SK-N-SH (cell line): ENCODE measurements at regions not wholly inside any gene's neighbourhood (a gene's known extent, or its start where the extent isn't known, plus 50 kb on each side); places are given as distances from the start of the nearest gene placed in this dataset.
"Not testable (repeated sequence)": the region's sequence is repeated elsewhere in the genome, so short reads cannot be mapped to it uniquely, and the experiment has no call there.

ENCODE experiments used
- CTCF ChIA-PET: fragments of 300-600, 350-600 bp; formaldehyde crosslinking; extraction: SDS; loops from one replicate; lab custom pipeline; 2021; lab: Yijun Ruan, JAX
- POLR2A ChIA-PET: fragments of 350-600 bp; sonication (Branson Sonifier 250); formaldehyde crosslinking; extraction: SDS; loops from one replicate; lab custom pipeline; 2020; ENCODE audit warnings: antibody characterized with exemption, inconsistent platforms; lab: Yijun Ruan, JAX
- DNase-seq: peaks from one replicate; pipeline ENCODE4 v3.0.0; 2012
- H2AFZ ChIP-seq: fragments of 200-600 bp; sonication (generic); 2 replicates; pipeline ENCODE4 v1.8.1; 2016; ENCODE audit warnings: antibody characterized with exemption, mild to moderate bottlenecking, low read depth
- H3F3A ChIP-seq: fragments of 200-600 bp; sonication (generic); replicated peaks from 2 replicates; pipeline ENCODE3; 2016; ENCODE audit warnings: antibody characterized with exemption, mild to moderate bottlenecking; ENCODE audit not compliant: insufficient read depth
- H3K27ac ChIP-seq, 2 experiments: fragments of 200-500 bp in 1 of 2; fragments of 200-600 bp in 1 of 2; sonication (Bioruptor generic) in 1 of 2; sonication (generic), shearing (Covaris generic) in 1 of 2; 2 replicates each; pipeline versions ENCODE4 v1.5.1 to v1.6.1; 2014 to 2016; ENCODE audit warnings: low read depth in 2 of 2, inconsistent platforms in 1 of 2, low read length in 1 of 2, mild to moderate bottlenecking in 1 of 2, mixed read lengths in 1 of 2
- H3K27me3 ChIP-seq: fragments of 200-600 bp; sonication (generic), shearing (Covaris generic); 2 replicates; pipeline ENCODE4 v1.6.1; 2016; ENCODE audit warnings: mixed run types; ENCODE audit not compliant: insufficient read depth
- H3K36me3 ChIP-seq, 2 experiments: fragments of 200-500 bp in 1 of 2; fragments of 200-600 bp in 1 of 2; sonication (Bioruptor generic) in 1 of 2; sonication (generic) in 1 of 2; replicated peaks in 1 of 2; 2 replicates each; pipeline versions ENCODE3 to v1.5.1; 2014 to 2016; ENCODE audit warnings: low read length in 1 of 2, mild to moderate bottlenecking in 1 of 2; ENCODE audit not compliant: insufficient read depth in 2 of 2, control insufficient read depth in 1 of 2
- H3K4me1 ChIP-seq, 2 experiments: fragments of 200-500 bp in 1 of 2; fragments of 200-600 bp in 1 of 2; sonication (Bioruptor generic) in 1 of 2; sonication (generic), shearing (Covaris generic) in 1 of 2; 2 replicates each; pipeline versions ENCODE4 v1.5.1 to v1.6.1; 2014 to 2016; ENCODE audit warnings: low read depth in 1 of 2, low read length in 1 of 2, mixed run types in 1 of 2; ENCODE audit not compliant: insufficient read depth in 2 of 2, control insufficient read depth in 1 of 2
- H3K4me2 ChIP-seq: fragments of 200-600 bp; sonication (generic), shearing (Covaris generic); 2 replicates; pipeline ENCODE4 v1.6.1; 2017; ENCODE audit warnings: mixed run types
- H3K4me3 ChIP-seq, 2 experiments: fragments of 200-500 bp in 1 of 2; fragments of 200-600 bp in 1 of 2; sonication (Bioruptor generic) in 1 of 2; sonication (generic), shearing (Covaris generic) in 1 of 2; 2 replicates each; pipeline versions ENCODE4 v1.5.1 to v1.8.1; 2014 to 2016; ENCODE audit warnings: low read depth in 2 of 2, inconsistent platforms in 1 of 2, low read length in 1 of 2, mild to moderate bottlenecking in 1 of 2, mixed read lengths in 1 of 2, moderate library complexity in 1 of 2
- H3K79me2 ChIP-seq: fragments of 200-600 bp; sonication (generic); 2 replicates; pipeline ENCODE4 v1.8.1; 2017; ENCODE audit warnings: mild to moderate bottlenecking; ENCODE audit not compliant: insufficient read depth
- H3K9ac ChIP-seq: fragments of 200-600 bp; sonication (generic); 2 replicates; pipeline ENCODE4 v1.6.1; 2017; ENCODE audit warnings: mixed run types
- H3K9me2 ChIP-seq: fragments of 200-600 bp; sonication (generic); 2 replicates; pipeline ENCODE4 v1.6.1; 2017; ENCODE audit warnings: mixed run types
- H3K9me3 ChIP-seq: fragments of 200-600 bp; sonication (generic); 2 replicates; pipeline ENCODE4 v1.6.1; 2017; ENCODE audit warnings: mixed run types, mild to moderate bottlenecking, moderate library complexity
- H4K20me1 ChIP-seq: fragments of 200-600 bp; sonication (generic); 2 replicates; pipeline ENCODE4 v1.6.1; 2017; ENCODE audit warnings: mild to moderate bottlenecking, mixed run types; ENCODE audit not compliant: insufficient read depth
- CTCF ChIP-seq: fragments of 200-600 bp; sonication (generic); IDR thresholded peaks from 2 replicates; pipeline ENCODE4 v1.6.1; 2017; ENCODE audit warnings: antibody characterized with exemption, mild to moderate bottlenecking, moderate library complexity
- RCOR1 ChIP-seq: fragments of 150-350 bp; IDR thresholded peaks from 2 replicates; pipeline ENCODE4 v1.6.1; 2017; ENCODE audit warnings: antibody characterized with exemption, low read length
- TAF1 ChIP-seq: IDR thresholded peaks from 2 replicates; pipeline ENCODE4 v1.6.1; 2012; ENCODE audit warnings: low read depth, mild to moderate bottlenecking, low read length, moderate library complexity, borderline replicate concordance
- WGBS: methylation state at CpG from one replicate; pipeline ENCODE4 v1.1.6; 2017; ENCODE audit warnings: low lambda C conversion rate; 5-methylcytosine and 5-hydroxymethylcytosine counted together

GRCh38 chr10:42242135-42242805 is 396.1 kb downstream of the ZNF33B start (continued):
- TF ChIP-seq TAF1 (no peak), RCOR1 (no peak), CTCF (no peak)

- H2AFZ ChIP-seq, H3K4me3 ChIP-seq, H3K79me2 ChIP-seq, H3K27ac ChIP-seq, H3K4me1 ChIP-seq, CTCF ChIA-PET, H3F3A ChIP-seq, H3K9me3 ChIP-seq, DNase-seq, H4K20me1 ChIP-seq, POLR2A ChIA-PET, H3K9me2 ChIP-seq, H3K9ac ChIP-seq, H3K4me2 ChIP-seq, H3K27me3 ChIP-seq, H3K36me3 ChIP-seq: not testable (repeated sequence)
- 68% methylated on average over 5 of the region's 13 CpGs for WGBS
These were observed 402.0 kb downstream of the ZNF33B start for GRCh38 chr10:42236401-42236800.

GRCh38 chr10:42235736-42236135 is 402.6 kb downstream of the ZNF33B start:
- H2AFZ ChIP-seq, H3K9ac ChIP-seq, H3K27me3 ChIP-seq, H4K20me1 ChIP-seq, DNase-seq, H3K9me2 ChIP-seq, H3K36me3 ChIP-seq, H3K4me3 ChIP-seq, H3K4me2 ChIP-seq, CTCF ChIA-PET, H3K9me3 ChIP-seq, H3K27ac ChIP-seq, H3F3A ChIP-seq, H3K79me2 ChIP-seq, POLR2A ChIA-PET, H3K4me1 ChIP-seq: not testable (repeated sequence)
- 71% methylated on average over 7 of the region's 14 CpGs for WGBS

- H3K4me2 ChIP-seq, H3K9me2 ChIP-seq, H3K27ac ChIP-seq, H3K27me3 ChIP-seq, H3K36me3 ChIP-seq, CTCF ChIA-PET, H3K4me3 ChIP-seq, H4K20me1 ChIP-seq, POLR2A ChIA-PET, H3F3A ChIP-seq, DNase-seq, H3K9me3 ChIP-seq, H3K9ac ChIP-seq, H3K4me1 ChIP-seq, H2AFZ ChIP-seq, H3K79me2 ChIP-seq: not testable (repeated sequence)
- WGBS: 0% methylated on average over 1 of the region's 3 CpGs
These were observed 403.1 kb downstream of the ZNF33B start for GRCh38 chr10:42235241-42235640.

- H3K4me3 ChIP-seq, CTCF ChIA-PET, H3F3A ChIP-seq, H3K9me3 ChIP-seq, H4K20me1 ChIP-seq, H3K4me2 ChIP-seq, H3K27me3 ChIP-seq, H3K9me2 ChIP-seq, H3K9ac ChIP-seq, H3K27ac ChIP-seq, H3K36me3 ChIP-seq, H3K79me2 ChIP-seq, H3K4me1 ChIP-seq, H2AFZ ChIP-seq, DNase-seq, POLR2A ChIA-PET: not testable (repeated sequence)
- WGBS: 22% methylated on average over 3 of the region's 5 CpGs
These were observed 403.9 kb downstream of the ZNF33B start for GRCh38 chr10:42234506-42234905.

GRCh38 chr10:42233461-42234206 is 404.7 kb downstream of the ZNF33B start:
- H3F3A ChIP-seq, CTCF ChIA-PET, H3K27me3 ChIP-seq, POLR2A ChIA-PET, H3K36me3 ChIP-seq, H3K4me1 ChIP-seq, H3K4me2 ChIP-seq, H3K9ac ChIP-seq, H3K4me3 ChIP-seq, DNase-seq, H3K79me2 ChIP-seq, H3K9me3 ChIP-seq, H3K9me2 ChIP-seq, H2AFZ ChIP-seq, H3K27ac ChIP-seq, H4K20me1 ChIP-seq: not testable (repeated sequence)
- 18% methylated on average over 4 of the region's 8 CpGs for WGBS
